Caco-2 (cell line): ENCODE measurements at regions not wholly inside any gene's neighbourhood (a gene's known extent, or its start where the extent isn't known, plus 50 kb on each side); places are given as distances from the start of the nearest gene placed in this dataset.

ENCODE experiments used
- BruUV-seq: library from RNA; stranded (reverse); fragments of 400-500 nt; replicated peaks from 2 replicates; lab custom pipeline; 2021; lab: Mats Ljungman, UMichigan
- CTCF ChIA-PET: fragments of 300-600 bp; sonication (Branson Sonifier 250); formaldehyde crosslinking; loops from one replicate; lab custom pipeline; 2022; ENCODE audit warnings: antibody characterized with exemption; lab: Charles Lee
- POLR2A ChIA-PET: fragments of 300-600 bp; sonication (Branson Sonifier 250); formaldehyde crosslinking; loops from one replicate; lab custom pipeline; 2022; ENCODE audit warnings: antibody characterized with exemption; lab: Charles Lee
- DNase-seq, 2 experiments: peaks; one replicate each; pipeline versions ENCODE4 v3.0.0 to v3.0.0-alpha.2; 2020 to 2022
- H3K27me3 ChIP-seq: replicated peaks from 2 replicates; pipeline ENCODE4 v1.6.0; 2011; ENCODE audit warnings: low read length; ENCODE audit not compliant: control insufficient read depth, insufficient read depth
- H3K36me3 ChIP-seq: 2 replicates; pipeline ENCODE4 v1.5.1; 2011; ENCODE audit warnings: low read length; ENCODE audit not compliant: control insufficient read depth, insufficient read depth
- H3K4me1 ChIP-seq: fragments of 250-450 bp; sonication (Bioruptor Pico); 2 replicates; pipeline ENCODE4 v1.5.1; 2020; ENCODE audit warnings: mild to moderate bottlenecking
- H3K4me3 ChIP-seq: 2 replicates; pipeline ENCODE4 v1.5.1; 2011; ENCODE audit warnings: low read depth, mild to moderate bottlenecking, control low read depth, low read length
- H3K9me3 ChIP-seq: fragments of 250-450 bp; sonication (Bioruptor Pico); 2 replicates; pipeline ENCODE4 v1.5.1; 2020; ENCODE audit warnings: mild to moderate bottlenecking, moderate library complexity
- H3K27ac Mint-ChIP-seq: one replicate; pipeline ENCODE4 v1.8.0; 2022; ENCODE audit warnings: mixed read lengths; ENCODE audit not compliant: unreplicated experiment
- H3K27me3 Mint-ChIP-seq: one replicate; pipeline ENCODE4 v1.8.0; 2022; ENCODE audit warnings: mixed read lengths; ENCODE audit not compliant: insufficient read depth, unreplicated experiment
- H3K36me3 Mint-ChIP-seq: one replicate; pipeline ENCODE4 v1.8.0; 2022; ENCODE audit warnings: mild to moderate bottlenecking, mixed read lengths; ENCODE audit not compliant: insufficient read depth, unreplicated experiment
- H3K4me1 Mint-ChIP-seq: one replicate; pipeline ENCODE4 v1.8.0; 2022; ENCODE audit warnings: low read depth, mixed read lengths; ENCODE audit not compliant: unreplicated experiment
- H3K4me3 Mint-ChIP-seq: one replicate; pipeline ENCODE4 v1.8.0; 2022; ENCODE audit warnings: mild to moderate bottlenecking, moderate library complexity, mixed read lengths; ENCODE audit not compliant: unreplicated experiment
- H3K9me3 Mint-ChIP-seq: one replicate; pipeline ENCODE4 v1.8.0; 2022; ENCODE audit warnings: mixed read lengths; ENCODE audit not compliant: unreplicated experiment
- CTCF ChIP-seq, 2 experiments: fragments of 200-600 bp in 1 of 2; IDR thresholded peaks; 1 replicate in 1 of 2; 2 replicates in 1 of 2; pipeline versions ENCODE4 v1.5.1 to v1.8.0; 2011 to 2022; ENCODE audit warnings: antibody characterized with exemption in 1 of 2, control low read depth in 1 of 2, inconsistent platforms in 1 of 2, low read depth in 1 of 2, low read length in 1 of 2, mild to moderate bottlenecking in 1 of 2, moderate library complexity in 1 of 2; ENCODE audit not compliant: insufficient read depth in 1 of 2, severe bottlenecking in 1 of 2, unreplicated experiment in 1 of 2
- intact Hi-C: fragments of 100-400 bp; cut with micrococcal nuclease; formaldehyde crosslinking; loops from one replicate; pipeline ENCODE4 v1.10.0; 2022; ENCODE audit not compliant: unreplicated experiment

DNA sequence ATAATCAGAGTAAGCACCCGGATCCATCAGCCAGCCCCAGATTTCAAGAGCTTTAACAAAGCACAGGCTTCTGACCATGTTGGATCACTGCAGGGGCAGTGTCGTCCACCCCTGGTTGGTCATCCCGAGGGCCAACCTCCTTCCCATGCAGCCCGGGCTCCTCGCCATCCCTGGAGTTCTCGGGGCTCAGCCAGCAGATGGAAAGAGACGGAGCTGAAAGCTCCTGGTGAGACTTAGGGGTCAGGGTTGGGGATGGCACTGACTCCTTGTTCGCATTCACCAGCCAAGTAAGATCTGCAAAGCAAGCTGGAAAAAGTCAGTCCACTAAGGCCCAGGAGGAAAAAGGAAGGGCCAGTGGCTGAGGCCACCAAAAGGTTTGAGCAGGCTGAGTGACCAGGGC is 888.9 kb downstream of the BRD1 start:
- CTCF ChIA-PET: no interaction called here
- no peak overlapping the region for H3K27ac Mint-ChIP-seq
- Histone ChIP-seq H3K4me3 (no peak overlapping the region), H3K36me3 (no peaks in the 10 kb centered on the region), H3K9me3 (no peaks in the 10 kb centered on the region), H3K4me1 (no peaks in the 10 kb centered on the region), H3K27me3 (no peaks in the 10 kb centered on the region)
- H3K4me3 Mint-ChIP-seq: no peak overlapping the region
- BruUV-seq: no TSS peak
- intact Hi-C loops: no loop called here
- DNase-seq: no peak
- no peaks in the 10 kb centered on the region for H3K4me1 Mint-ChIP-seq
- no peaks in the 10 kb centered on the region for H3K36me3 Mint-ChIP-seq
- peaks cover 9% of the 10 kb centered on the region for H3K9me3 Mint-ChIP-seq
- no peak for TF ChIP-seq CTCF (IDR thresholded peaks at IDR 0.05; ENCODE audit: insufficient read depth in 1 of 2, low read depth in 1 of 2, low read length in 1 of 2, severe bottlenecking in 1 of 2, unreplicated experiment in 1 of 2)
- H3K27me3 Mint-ChIP-seq: no peaks in the 10 kb centered on the region
- POLR2A ChIA-PET: no interaction called here

GRCh38 chr22:48937032-48937639 is 890.5 kb downstream of the BRD1 start:
- no peak for TF ChIP-seq CTCF (IDR thresholded peaks at IDR 0.05; ENCODE audit: insufficient read depth in 1 of 2, low read depth in 1 of 2, low read length in 1 of 2, severe bottlenecking in 1 of 2, unreplicated experiment in 1 of 2)
- Mint-ChIP-seq H3K4me1 (no peaks in the 10 kb centered on the region), H3K27me3 (no peaks in the 10 kb centered on the region), H3K27ac (no peak overlapping the region), H3K4me3 (no peak overlapping the region), H3K36me3 (no peaks in the 10 kb centered on the region), H3K9me3 (peaks cover 9% of the 10 kb centered on the region)
- Histone ChIP-seq H3K27me3 (no peaks in the 10 kb centered on the region), H3K9me3 (no peaks in the 10 kb centered on the region), H3K4me1 (no peaks in the 10 kb centered on the region), H3K36me3 (no peaks in the 10 kb centered on the region), H3K4me3 (no peak overlapping the region)
- POLR2A ChIA-PET: no interaction called here
- intact Hi-C loops: no loop called here
- DNase-seq: no peak
- CTCF ChIA-PET: no interaction called here
- no TSS peak for BruUV-seq

DNA sequence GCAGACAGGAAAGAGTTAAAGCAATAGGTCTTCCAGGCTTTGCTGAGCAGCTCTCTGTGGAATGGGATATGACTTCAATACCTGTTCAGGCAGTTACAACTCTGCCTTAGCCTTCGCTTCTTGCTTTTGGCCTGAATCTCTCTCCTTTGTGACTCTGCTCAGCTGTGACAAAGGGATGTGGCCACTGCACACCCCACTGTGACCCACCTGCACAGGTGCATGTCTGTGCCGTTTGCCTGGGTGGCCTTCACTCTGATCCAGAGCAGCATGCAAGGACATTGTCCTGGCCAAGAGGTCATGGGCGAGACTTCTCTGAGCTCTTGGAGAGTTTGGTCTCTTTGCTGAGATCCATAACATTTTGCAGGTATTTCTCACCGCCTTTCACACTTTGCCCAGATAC is 891.3 kb downstream of the BRD1 start:
- Histone ChIP-seq H3K9me3 (no peaks in the 10 kb centered on the region), H3K4me1 (no peaks in the 10 kb centered on the region), H3K36me3 (no peaks in the 10 kb centered on the region), H3K4me3 (no peak overlapping the region), H3K27me3 (no peaks in the 10 kb centered on the region)
- no peaks in the 10 kb centered on the region for H3K27me3 Mint-ChIP-seq
- H3K4me1 Mint-ChIP-seq: no peaks in the 10 kb centered on the region
- no peaks in the 10 kb centered on the region for H3K36me3 Mint-ChIP-seq
- BruUV-seq: no TSS peak
- H3K9me3 Mint-ChIP-seq: peaks cover 9% of the 10 kb centered on the region
- intact Hi-C loops: no loop called here
- H3K27ac Mint-ChIP-seq: no peak overlapping the region
- CTCF ChIA-PET: no interaction called here
- TF ChIP-seq CTCF (IDR thresholded peaks at IDR 0.05; ENCODE audit: insufficient read depth in 1 of 2, low read depth in 1 of 2, low read length in 1 of 2, severe bottlenecking in 1 of 2, unreplicated experiment in 1 of 2): no peak
- POLR2A ChIA-PET: no interaction called here
- no peak for DNase-seq
- no peak overlapping the region for H3K4me3 Mint-ChIP-seq
